Neural progenitor cell (in vitro differentiated cells): ENCODE measurements at regions not wholly inside any gene's neighbourhood (a gene's known extent, or its start where the extent isn't known, plus 50 kb on each side); places are given as distances from the start of the nearest gene placed in this dataset.

Source experiments
- CTCF ChIP-seq: fragments of 200-600 bp; sonication (generic); IDR thresholded peaks from 2 replicates; pipeline ENCODE4 v1.5.1; 2017; ENCODE audit warnings: antibody characterized with exemption, mild to moderate bottlenecking
- EZH2phosphoT487 ChIP-seq: fragments of 200-600 bp; sonication (generic); IDR thresholded peaks from 2 replicates; pipeline ENCODE4 v1.6.1; 2017; ENCODE audit warnings: antibody characterized with exemption

GRCh38 chr7:16985621-16986020 is 103.8 kb upstream of the AGR3 start:
- TF ChIP-seq CTCF, result no peak
- no peak for TF ChIP-seq EZH2phosphoT487
